DND-41 (cell line): ENCODE measurements at regions not wholly inside any gene's neighbourhood (a gene's known extent, or its start where the extent isn't known, plus 50 kb on each side); places are given as distances from the start of the nearest gene placed in this dataset.

Experiments used
- EZH2 ChIP-seq: IDR thresholded peaks from 3 replicates; pipeline ENCODE4 v1.6.1; 2012; ENCODE audit warnings: borderline replicate concordance, low read depth, mild to moderate bottlenecking, moderate library complexity, low read length, inconsistent platforms; ENCODE audit not compliant: severe bottlenecking
- TF ChIP-seq, protein P1 (sequence below): IDR thresholded peaks from 2 replicates; pipeline ENCODE4 v1.5.1; 2012; ENCODE audit warnings: borderline replicate concordance, low read length, moderate library complexity, mild to moderate bottlenecking; ENCODE audit not compliant: poor library complexity, severe bottlenecking; ENCODE audit errors: extremely low read depth

GRCh38 chr5:166649676-166650075 lies 1641.8 kb upstream of the WWC1 start:
- TF ChIP-seq, protein P1, sequence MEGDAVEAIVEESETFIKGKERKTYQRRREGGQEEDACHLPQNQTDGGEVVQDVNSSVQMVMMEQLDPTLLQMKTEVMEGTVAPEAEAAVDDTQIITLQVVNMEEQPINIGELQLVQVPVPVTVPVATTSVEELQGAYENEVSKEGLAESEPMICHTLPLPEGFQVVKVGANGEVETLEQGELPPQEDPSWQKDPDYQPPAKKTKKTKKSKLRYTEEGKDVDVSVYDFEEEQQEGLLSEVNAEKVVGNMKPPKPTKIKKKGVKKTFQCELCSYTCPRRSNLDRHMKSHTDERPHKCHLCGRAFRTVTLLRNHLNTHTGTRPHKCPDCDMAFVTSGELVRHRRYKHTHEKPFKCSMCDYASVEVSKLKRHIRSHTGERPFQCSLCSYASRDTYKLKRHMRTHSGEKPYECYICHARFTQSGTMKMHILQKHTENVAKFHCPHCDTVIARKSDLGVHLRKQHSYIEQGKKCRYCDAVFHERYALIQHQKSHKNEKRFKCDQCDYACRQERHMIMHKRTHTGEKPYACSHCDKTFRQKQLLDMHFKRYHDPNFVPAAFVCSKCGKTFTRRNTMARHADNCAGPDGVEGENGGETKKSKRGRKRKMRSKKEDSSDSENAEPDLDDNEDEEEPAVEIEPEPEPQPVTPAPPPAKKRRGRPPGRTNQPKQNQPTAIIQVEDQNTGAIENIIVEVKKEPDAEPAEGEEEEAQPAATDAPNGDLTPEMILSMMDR: no peak
- TF ChIP-seq EZH2: no peak
